CD4-positive, alpha-beta T cell (primary cell): ENCODE measurements at regions not wholly inside any gene's neighbourhood (a gene's known extent, or its start where the extent isn't known, plus 50 kb on each side); places are given as distances from the start of the nearest gene placed in this dataset.

Source experiments
- ATAC-seq: fragments of 200-7000 bp; cut with Tn5 transposase; one replicate; pipeline ENCODE4 v1.10.0; 2022; ENCODE audit warnings: mild to moderate bottlenecking; ENCODE audit not compliant: poor library complexity
- CTCF ChIA-PET: fragments of 350-600 bp; sonication (Branson Sonifier 250); formaldehyde crosslinking; loops from one replicate; lab custom pipeline; 2021; ENCODE audit warnings: antibody characterized with exemption, inconsistent platforms; lab: Charles Lee
- POLR2A ChIA-PET: fragments of 350-600 bp; sonication (Branson Sonifier 250); formaldehyde crosslinking; loops from one replicate; lab custom pipeline; 2021; ENCODE audit warnings: antibody characterized with exemption, inconsistent platforms; lab: Charles Lee
- DNase-seq, 14 experiments: peaks; one replicate each; pipeline ENCODE4 v3.0.0-alpha.2; 2013 to 2020; ENCODE audit warnings: mixed read lengths in 2 of 14
- H3K27ac ChIP-seq, 2 donors: one replicate each; pipeline versions ENCODE4 v1.5.1 to v1.7.0; 2013; ENCODE audit warnings: low read length in 2 of 2, low read depth in 1 of 2, mild to moderate bottlenecking in 1 of 2
- H3K27me3 ChIP-seq, 2 experiments: 1 replicate in 1 of 2; 2 replicates in 1 of 2; pipeline versions ENCODE4 v1.6.1 to v1.7.0; 2013; ENCODE audit warnings: low read length in 2 of 2, control low read depth in 1 of 2, mild to moderate bottlenecking in 1 of 2, moderate library complexity in 1 of 2; ENCODE audit not compliant: insufficient read depth in 2 of 2, control insufficient read depth in 1 of 2
- H3K36me3 ChIP-seq: one replicate; pipeline ENCODE4 v1.6.1; 2013; ENCODE audit warnings: low read length, control low read depth; ENCODE audit not compliant: insufficient read depth
- H3K4me1 ChIP-seq: one replicate; pipeline ENCODE4 v1.6.1; 2013; ENCODE audit warnings: low read length, control low read depth; ENCODE audit not compliant: insufficient read depth
- H3K4me3 ChIP-seq: one replicate; pipeline ENCODE4 v1.5.1; 2013; ENCODE audit warnings: mild to moderate bottlenecking, low read length, moderate library complexity
- H3K9me3 ChIP-seq, 2 experiments: 1 replicate in 1 of 2; 2 replicates in 1 of 2; pipeline versions ENCODE4 v1.6.1 to v1.7.0; 2013; ENCODE audit warnings: low read length in 2 of 2, mild to moderate bottlenecking in 2 of 2, control low read depth in 1 of 2, moderate library complexity in 1 of 2; ENCODE audit not compliant: control insufficient read depth in 1 of 2, insufficient read depth in 1 of 2
- H3K27ac Mint-ChIP-seq: one replicate; pipeline ENCODE4 v1.8.0; 2020; ENCODE audit warnings: mixed read lengths
- H3K27me3 Mint-ChIP-seq: one replicate; pipeline ENCODE4 v1.8.0; 2021; ENCODE audit warnings: mixed read lengths
- H3K36me3 Mint-ChIP-seq: one replicate; pipeline ENCODE4 v1.8.0; 2021; ENCODE audit warnings: low read depth, mixed read lengths
- H3K4me1 Mint-ChIP-seq: one replicate; pipeline ENCODE4 v1.8.0; 2021; ENCODE audit warnings: low read depth, mixed read lengths
- H3K4me3 Mint-ChIP-seq: one replicate; pipeline ENCODE4 v1.8.0; 2020; ENCODE audit warnings: mild to moderate bottlenecking, mixed read lengths
- H3K9me3 Mint-ChIP-seq: one replicate; pipeline ENCODE4 v1.8.0; 2020; ENCODE audit warnings: mixed read lengths
- CTCF ChIP-seq: fragments of 200-600 bp; IDR thresholded peaks from one replicate; pipeline ENCODE4 v1.8.0; 2022; ENCODE audit warnings: antibody characterized with exemption, mild to moderate bottlenecking
- intact Hi-C, 2 experiments: fragments of 100-400 bp; cut with DNase I in 1 of 2; cut with micrococcal nuclease in 1 of 2; formaldehyde crosslinking; loops; one replicate each; pipeline versions ENCODE4 v1.15.1 to v1.9.0; 2023 to 2025; cut with DNase I, micrococcal nuclease

- TF ChIP-seq CTCF = no peak
- Histone ChIP-seq H3K4me3 (no peak overlapping the region), H3K36me3 (no peaks in the 10 kb centered on the region), H3K27me3 (no peaks in the 10 kb centered on the region), H3K9me3 (no peaks in the 10 kb centered on the region), H3K27ac (no peak overlapping the region), H3K4me1 (no peaks in the 10 kb centered on the region)
- no peaks in the 10 kb centered on the region for H3K4me1 Mint-ChIP-seq
- intact Hi-C loops = no loop called here
- ATAC-seq = no peak
- ChIA-PET CTCF (no interaction called here), POLR2A (no interaction called here)
- no peaks in the 10 kb centered on the region for H3K27me3 Mint-ChIP-seq
- DNase-seq = no peak
- peaks cover 4% of the 10 kb centered on the region for H3K9me3 Mint-ChIP-seq
- no peaks in the 10 kb centered on the region for H3K36me3 Mint-ChIP-seq
- no peak overlapping the region for H3K4me3 Mint-ChIP-seq
- no peak overlapping the region for H3K27ac Mint-ChIP-seq
These were observed 353.1 kb upstream of the SPOCK3 start for GRCh38 chr4:167587361-167587760.

- no peaks in the 10 kb centered on the region for H3K36me3 ChIP-seq
- ChIA-PET POLR2A (no interaction called here), CTCF (no interaction called here)
- no peak overlapping the region for H3K27ac Mint-ChIP-seq
- H3K27me3 Mint-ChIP-seq = no peaks in the 10 kb centered on the region
- no peaks in the 10 kb centered on the region for H3K4me1 Mint-ChIP-seq
- H3K36me3 Mint-ChIP-seq = no peaks in the 10 kb centered on the region
- H3K27me3 ChIP-seq = no peaks in the 10 kb centered on the region
- no peak overlapping the region for H3K27ac ChIP-seq
- H3K4me3 ChIP-seq = no peak overlapping the region
- intact Hi-C loops = no loop called here
- no peak overlapping the region for H3K4me3 Mint-ChIP-seq
- DNase-seq = no peak
- no peak for TF ChIP-seq CTCF
- H3K9me3 ChIP-seq = no peaks in the 10 kb centered on the region
- peaks cover 6% of the 10 kb centered on the region for H3K9me3 Mint-ChIP-seq
- H3K4me1 ChIP-seq = no peaks in the 10 kb centered on the region
- ATAC-seq = no peak
These were observed 361.6 kb upstream of the SPOCK3 start for GRCh38 chr4:167595898-167596297.

GRCh38 chr4:167602157-167602556 is 367.9 kb upstream of the SPOCK3 start:
- no peaks in the 10 kb centered on the region for H3K36me3 Mint-ChIP-seq
- CTCF ChIA-PET = no interaction called here
- H3K27me3 Mint-ChIP-seq = no peaks in the 10 kb centered on the region
- no peak overlapping the region for H3K27ac Mint-ChIP-seq
- intact Hi-C loops = no loop called here
- H3K4me1 Mint-ChIP-seq = no peaks in the 10 kb centered on the region
- DNase-seq (no peak), ATAC-seq (no peak)
- Histone ChIP-seq H3K4me1 (no peaks in the 10 kb centered on the region), H3K27me3 (no peaks in the 10 kb centered on the region), H3K9me3 (no peaks in the 10 kb centered on the region), H3K27ac (no peak overlapping the region), H3K4me3 (no peak overlapping the region), H3K36me3 (no peaks in the 10 kb centered on the region)
- no peak overlapping the region for H3K4me3 Mint-ChIP-seq
- H3K9me3 Mint-ChIP-seq = peaks cover 9% of the 10 kb centered on the region
- TF ChIP-seq CTCF = no peak
- POLR2A ChIA-PET = no interaction called here
